DOHH2 (cell line): ENCODE measurements at regions not wholly inside any gene's neighbourhood (a gene's known extent, or its start where the extent isn't known, plus 50 kb on each side); places are given as distances from the start of the nearest gene placed in this dataset.

Experiments used
- CTCF ChIP-seq: fragments of 200-600 bp; sonication (generic); IDR thresholded peaks from one replicate; pipeline ENCODE4 v1.5.1; 2014; ENCODE audit warnings: antibody characterized with exemption, mild to moderate bottlenecking, low read depth, low read length; ENCODE audit not compliant: poor library complexity, severe bottlenecking
- EZH2phosphoT487 ChIP-seq: fragments of 200-600 bp; sonication (generic); IDR thresholded peaks from 2 replicates; pipeline ENCODE4 v1.6.1; 2017; ENCODE audit warnings: borderline replicate concordance, mild to moderate bottlenecking, antibody characterized with exemption, low read length, moderate library complexity, mixed read lengths

GRCh38 chr10:70940834-70941568, 52.6 kb upstream of the PCBD1 start:
- TF ChIP-seq CTCF (no peak), EZH2phosphoT487 (no peak)
